Endodermal cell (in vitro differentiated cells): ENCODE measurements at regions not wholly inside any gene's neighbourhood (a gene's known extent, or its start where the extent isn't known, plus 50 kb on each side); places are given as distances from the start of the nearest gene placed in this dataset.

ENCODE experiments used
- DNase-seq: peaks from one replicate; pipeline ENCODE4 v3.0.0-alpha.2; 2017
- H3K27ac ChIP-seq: 2 replicates; pipeline ENCODE4 v1.5.1; 2013; ENCODE audit warnings: mild to moderate bottlenecking, low read depth, low read length, moderate library complexity
- H3K27me3 ChIP-seq: 2 replicates; pipeline ENCODE4 v1.6.1; 2013; ENCODE audit warnings: mild to moderate bottlenecking, low read length, moderate library complexity; ENCODE audit not compliant: insufficient read depth, control insufficient read depth, poor library complexity, severe bottlenecking
- H3K36me3 ChIP-seq: 2 replicates; pipeline ENCODE4 v1.7.0; 2013; ENCODE audit warnings: mild to moderate bottlenecking, low read length, moderate library complexity; ENCODE audit not compliant: control insufficient read depth, insufficient read depth
- H3K4me1 ChIP-seq: one replicate; pipeline ENCODE4 v1.7.0; 2013; ENCODE audit warnings: low read length; ENCODE audit not compliant: control insufficient read depth, insufficient read depth
- H3K4me3 ChIP-seq: 2 replicates; pipeline ENCODE4 v1.5.1; 2013; ENCODE audit warnings: mild to moderate bottlenecking, low read length, moderate library complexity
- H3K9ac ChIP-seq: 2 replicates; pipeline ENCODE4 v1.6.1; 2013; ENCODE audit warnings: mild to moderate bottlenecking, low read length, moderate library complexity; ENCODE audit not compliant: poor library complexity, severe bottlenecking; ENCODE audit errors: extremely low read depth
- H3K9me3 ChIP-seq: 2 replicates; pipeline ENCODE4 v1.6.1; 2013; ENCODE audit warnings: mild to moderate bottlenecking, low read length, moderate library complexity; ENCODE audit not compliant: control insufficient read depth
- H3K27ac Mint-ChIP-seq: 2 replicates; pipeline ENCODE4 v1.8.0; 2020; ENCODE audit warnings: mixed read lengths
- H3K27me3 Mint-ChIP-seq: 2 replicates; pipeline ENCODE4 v1.8.0; 2021; ENCODE audit warnings: mild to moderate bottlenecking, mixed read lengths; ENCODE audit not compliant: insufficient read depth
- H3K36me3 Mint-ChIP-seq: 2 replicates; pipeline ENCODE4 v1.8.0; 2020; ENCODE audit warnings: low read depth, mixed read lengths
- H3K4me1 Mint-ChIP-seq: 2 replicates; pipeline ENCODE4 v1.8.0; 2020; ENCODE audit warnings: mixed read lengths
- H3K4me3 Mint-ChIP-seq: 2 replicates; pipeline ENCODE4 v1.8.0; 2020; ENCODE audit warnings: mild to moderate bottlenecking, moderate library complexity, mixed read lengths
- H3K9me3 Mint-ChIP-seq: 2 replicates; pipeline ENCODE4 v1.8.0; 2020; ENCODE audit warnings: mild to moderate bottlenecking, mixed read lengths
- WGBS, 2 experiments: methylation state at CpG; one replicate each; pipeline versions ENCODE4 v1.1.5 to v1.1.7; 2013; ENCODE audit warnings: missing lambda C conversion rate in 2 of 2, mixed read lengths in 1 of 2; ENCODE audit not compliant: insufficient coverage in 1 of 2, insufficient read length in 1 of 2; 5-methylcytosine and 5-hydroxymethylcytosine counted together
- TF ChIP-seq, protein P1 (sequence below): fragments of 200-600 bp; sonication (generic); conservative IDR thresholded peaks from 2 replicates; pipeline ENCODE4 v1.5.0; 2021; ENCODE audit warnings: antibody characterized with exemption, mild to moderate bottlenecking

DNA sequence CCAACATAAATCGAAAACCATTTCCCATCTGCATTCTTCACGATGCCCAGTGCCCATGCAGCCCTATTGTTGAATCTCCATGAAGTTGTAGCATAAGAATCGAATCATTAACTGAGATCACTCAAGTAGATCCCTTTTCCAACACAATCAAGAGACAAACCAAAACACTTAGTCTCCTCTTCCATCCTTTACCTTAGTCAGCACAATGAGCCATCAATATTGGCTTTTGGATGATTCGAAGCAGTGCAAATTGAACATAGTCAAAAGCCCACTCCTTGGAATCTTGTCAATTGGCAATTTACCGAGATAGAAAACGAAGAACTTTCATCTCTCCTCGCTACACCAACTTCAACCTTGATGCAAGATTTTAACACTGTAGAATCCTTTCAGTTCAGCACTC, 66.5 kb upstream of the ADRB1 start:
- peaks cover 7% of the 10 kb centered on the region for H3K9me3 Mint-ChIP-seq
- 92 to 94% methylated on average over 7 of the region's 7 CpGs for WGBS, 2 experiments
- Histone ChIP-seq H3K27ac (no peak overlapping the region), H3K27me3 (no peaks in the 10 kb centered on the region), H3K9ac (no peak overlapping the region), H3K9me3 (peaks cover 11% of the 10 kb centered on the region), H3K4me1 (no peaks in the 10 kb centered on the region), H3K36me3 (no peaks in the 10 kb centered on the region), H3K4me3 (no peak overlapping the region)
- H3K4me3 Mint-ChIP-seq = no peak overlapping the region
- peaks cover 3% of the 10 kb centered on the region for H3K27me3 Mint-ChIP-seq
- TF ChIP-seq, protein P1, sequence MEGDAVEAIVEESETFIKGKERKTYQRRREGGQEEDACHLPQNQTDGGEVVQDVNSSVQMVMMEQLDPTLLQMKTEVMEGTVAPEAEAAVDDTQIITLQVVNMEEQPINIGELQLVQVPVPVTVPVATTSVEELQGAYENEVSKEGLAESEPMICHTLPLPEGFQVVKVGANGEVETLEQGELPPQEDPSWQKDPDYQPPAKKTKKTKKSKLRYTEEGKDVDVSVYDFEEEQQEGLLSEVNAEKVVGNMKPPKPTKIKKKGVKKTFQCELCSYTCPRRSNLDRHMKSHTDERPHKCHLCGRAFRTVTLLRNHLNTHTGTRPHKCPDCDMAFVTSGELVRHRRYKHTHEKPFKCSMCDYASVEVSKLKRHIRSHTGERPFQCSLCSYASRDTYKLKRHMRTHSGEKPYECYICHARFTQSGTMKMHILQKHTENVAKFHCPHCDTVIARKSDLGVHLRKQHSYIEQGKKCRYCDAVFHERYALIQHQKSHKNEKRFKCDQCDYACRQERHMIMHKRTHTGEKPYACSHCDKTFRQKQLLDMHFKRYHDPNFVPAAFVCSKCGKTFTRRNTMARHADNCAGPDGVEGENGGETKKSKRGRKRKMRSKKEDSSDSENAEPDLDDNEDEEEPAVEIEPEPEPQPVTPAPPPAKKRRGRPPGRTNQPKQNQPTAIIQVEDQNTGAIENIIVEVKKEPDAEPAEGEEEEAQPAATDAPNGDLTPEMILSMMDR = no peak
- H3K4me1 Mint-ChIP-seq = no peaks in the 10 kb centered on the region
- no peak for DNase-seq
- no peaks in the 10 kb centered on the region for H3K36me3 Mint-ChIP-seq
- H3K27ac Mint-ChIP-seq = no peak overlapping the region

DNA sequence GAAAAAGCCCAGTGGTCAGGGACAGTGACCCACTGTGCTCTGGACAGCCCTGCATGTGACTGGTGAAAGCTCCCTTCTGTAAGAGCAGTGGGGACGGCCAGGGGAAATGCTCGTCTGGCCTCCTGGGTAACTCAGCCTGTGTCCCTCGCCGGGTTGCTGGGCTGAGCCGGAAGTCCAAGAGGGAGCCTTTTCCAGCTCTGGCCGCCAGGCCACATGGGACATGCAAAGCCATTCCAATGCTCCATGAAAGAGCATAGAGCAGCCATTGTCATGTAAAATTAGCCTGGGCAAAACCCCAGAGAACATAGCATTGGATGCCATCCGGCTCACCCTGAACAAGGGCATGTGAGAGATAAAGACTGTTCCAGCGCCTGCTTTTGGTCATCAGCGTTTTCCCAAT, 64.9 kb upstream of the ADRB1 start:
- Histone ChIP-seq H3K9me3 (no peaks in the 10 kb centered on the region), H3K36me3 (no peaks in the 10 kb centered on the region), H3K27ac (no peak overlapping the region), H3K27me3 (no peaks in the 10 kb centered on the region), H3K9ac (no peak overlapping the region), H3K4me3 (no peak overlapping the region), H3K4me1 (no peaks in the 10 kb centered on the region)
- H3K4me1 Mint-ChIP-seq = no peaks in the 10 kb centered on the region
- H3K36me3 Mint-ChIP-seq = no peaks in the 10 kb centered on the region
- WGBS, 2 experiments = 93 to 98% methylated on average over 4 to 9 of the region's 9 CpGs
- H3K9me3 Mint-ChIP-seq = no peaks in the 10 kb centered on the region
- no peak for DNase-seq
- no peak overlapping the region for H3K4me3 Mint-ChIP-seq
- H3K27ac Mint-ChIP-seq = no peak overlapping the region
- TF ChIP-seq, protein P1 = no peak
- peaks cover 3% of the 10 kb centered on the region for H3K27me3 Mint-ChIP-seq

DNA sequence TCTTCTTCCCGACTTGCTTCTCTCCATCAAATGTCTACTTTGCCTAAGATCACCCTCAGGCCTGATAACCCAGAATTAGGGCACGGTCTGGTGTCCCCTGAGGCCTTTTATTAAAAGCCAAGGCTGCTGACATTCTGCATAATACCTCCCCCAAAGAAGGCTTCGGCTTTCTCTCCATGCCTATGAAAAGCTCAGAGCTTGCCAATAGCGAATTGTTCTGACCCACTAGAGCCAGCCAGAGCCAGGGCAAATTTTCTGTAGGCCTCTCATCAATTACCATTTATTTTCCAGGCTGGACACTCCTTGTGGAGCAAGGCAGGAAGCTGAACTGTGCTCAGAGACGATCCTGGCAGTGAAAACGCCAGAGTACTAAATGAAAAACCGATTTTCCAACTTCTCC, 64.3 kb upstream of the ADRB1 start:
- no peaks in the 10 kb centered on the region for H3K4me1 Mint-ChIP-seq
- 85 to 90% methylated on average over 7 of the region's 7 CpGs for WGBS, 2 experiments

More for the DNA sequence above, 64.3 kb upstream of the ADRB1 start:
- H3K27me3 ChIP-seq = no peaks in the 10 kb centered on the region
- DNase-seq = no peak
- TF ChIP-seq, protein P1 = no peak
- H3K4me3 ChIP-seq = no peak overlapping the region
- H3K9ac ChIP-seq = no peak overlapping the region
- H3K4me1 ChIP-seq = no peaks in the 10 kb centered on the region
- Mint-ChIP-seq H3K36me3 (no peaks in the 10 kb centered on the region), H3K9me3 (no peaks in the 10 kb centered on the region), H3K4me3 (no peak overlapping the region), H3K27ac (no peak overlapping the region), H3K27me3 (peaks cover 3% of the 10 kb centered on the region)
- no peaks in the 10 kb centered on the region for H3K9me3 ChIP-seq
- H3K27ac ChIP-seq = no peak overlapping the region
- no peaks in the 10 kb centered on the region for H3K36me3 ChIP-seq
